ENCODE measurements at regions not wholly inside any gene's neighbourhood (a gene's known extent, or its start where the extent isn't known, plus 50 kb on each side); places are given as distances from the start of the nearest gene placed in this dataset.

GRCh38 chr11:130571947-130572584 lies 123.6 kb downstream of the ADAMTS15 start:
- no peaks in the 10 kb centered on the region for H3K36me3 Mint-ChIP-seq
- POLR2A ChIA-PET, result no interaction called here
- ATAC-seq (replicated peaks in 1 of 4) (no peak), DNase-seq (no peak)
- Histone ChIP-seq H3K36me3 (ENCODE audit: control insufficient read depth in 2 of 2, extremely low read depth in 1 of 2, insufficient read depth in 1 of 2, low read length in 1 of 2) (no peaks in the 10 kb centered on the region), H3K4me3 (ENCODE audit: control insufficient read depth in 1 of 2, extremely low read depth in 1 of 2, low read length in 1 of 2) (no peak overlapping the region), H3K27me3 (replicated peaks in 1 of 2; ENCODE audit: control insufficient read depth in 2 of 2, extremely low read depth in 1 of 2, insufficient read depth in 2 of 2, low read length in 1 of 2) (no peaks in the 10 kb centered on the region), H3K9me3 (no peaks in the 10 kb centered on the region), H3K27ac (ENCODE audit: low read length) (no peak overlapping the region), H3K4me1 (ENCODE audit: control insufficient read depth in 1 of 2, extremely low read depth in 1 of 2, insufficient read depth in 2 of 2, low read length in 2 of 2) (no peaks in the 10 kb centered on the region)
- 85% methylated on average over 8 of the region's 10 CpGs for WGBS (ENCODE audit: insufficient coverage)
- no peak overlapping the region for H3K27ac Mint-ChIP-seq
- no peaks in the 10 kb centered on the region for H3K4me1 Mint-ChIP-seq
- no peaks in the 10 kb centered on the region for H3K9me3 Mint-ChIP-seq
- CTCF ChIA-PET, result no interaction called here
- H3K4me3 Mint-ChIP-seq, result no peak overlapping the region
- H3K27me3 Mint-ChIP-seq, result peaks cover 0 to 15% of the 10 kb centered on the region in 2 donors

- no peak overlapping the region for H3K4me3 Mint-ChIP-seq
- ChIA-PET CTCF (no interaction called here), POLR2A (no interaction called here)
- ATAC-seq (replicated peaks in 1 of 4) (no peak), DNase-seq (no peak)
- H3K9me3 Mint-ChIP-seq, result no peaks in the 10 kb centered on the region
- no peaks in the 10 kb centered on the region for H3K27me3 ChIP-seq (replicated peaks in 1 of 2; ENCODE audit: control insufficient read depth in 2 of 2, extremely low read depth in 1 of 2, insufficient read depth in 2 of 2, low read length in 1 of 2)
- H3K9me3 ChIP-seq, result no peaks in the 10 kb centered on the region
- no peak overlapping the region for H3K27ac Mint-ChIP-seq
- H3K36me3 ChIP-seq (ENCODE audit: control insufficient read depth in 2 of 2, extremely low read depth in 1 of 2, insufficient read depth in 1 of 2, low read length in 1 of 2), result no peaks in the 10 kb centered on the region
- H3K4me1 Mint-ChIP-seq, result no peaks in the 10 kb centered on the region
- WGBS (ENCODE audit: insufficient coverage), result 100% methylated on average over 1 of the region's 2 CpGs
- H3K27ac ChIP-seq (ENCODE audit: low read length), result no peak overlapping the region
- H3K4me3 ChIP-seq (ENCODE audit: control insufficient read depth in 1 of 2, extremely low read depth in 1 of 2, low read length in 1 of 2), result no peak overlapping the region
- H3K4me1 ChIP-seq (ENCODE audit: control insufficient read depth in 1 of 2, extremely low read depth in 1 of 2, insufficient read depth in 2 of 2, low read length in 2 of 2), result no peaks in the 10 kb centered on the region
- H3K27me3 Mint-ChIP-seq, result peaks cover 0 to 8% of the 10 kb centered on the region in 2 donors
- no peaks in the 10 kb centered on the region for H3K36me3 Mint-ChIP-seq
These were observed 125.3 kb downstream of the ADAMTS15 start for GRCh38 chr11:130573767-130574166.

- no peaks in the 10 kb centered on the region for H3K36me3 ChIP-seq (ENCODE audit: control insufficient read depth in 2 of 2, extremely low read depth in 1 of 2, insufficient read depth in 1 of 2, low read length in 1 of 2)
- H3K36me3 Mint-ChIP-seq, result no peaks in the 10 kb centered on the region
- DNase-seq (no peak), ATAC-seq (replicated peaks in 1 of 4) (no peak)
- ChIA-PET POLR2A (no interaction called here), CTCF (no interaction called here)
- no peak overlapping the region for H3K27ac Mint-ChIP-seq
- no peak overlapping the region for H3K4me3 ChIP-seq (ENCODE audit: control insufficient read depth in 1 of 2, extremely low read depth in 1 of 2, low read length in 1 of 2)
- peaks cover 0 to 8% of the 10 kb centered on the region in 2 donors for H3K27me3 Mint-ChIP-seq
- no peaks in the 10 kb centered on the region for H3K4me1 ChIP-seq (ENCODE audit: control insufficient read depth in 1 of 2, extremely low read depth in 1 of 2, insufficient read depth in 2 of 2, low read length in 2 of 2)
- no peaks in the 10 kb centered on the region for H3K9me3 Mint-ChIP-seq
- no peaks in the 10 kb centered on the region for H3K4me1 Mint-ChIP-seq
- H3K4me3 Mint-ChIP-seq, result no peak overlapping the region
- no peak overlapping the region for H3K27ac ChIP-seq (ENCODE audit: low read length)
- no peaks in the 10 kb centered on the region for H3K27me3 ChIP-seq (replicated peaks in 1 of 2; ENCODE audit: control insufficient read depth in 2 of 2, extremely low read depth in 1 of 2, insufficient read depth in 2 of 2, low read length in 1 of 2)
- WGBS (ENCODE audit: insufficient coverage), result 56% methylated on average over 1 of the region's 2 CpGs
- H3K9me3 ChIP-seq, result no peaks in the 10 kb centered on the region
These were observed 126.3 kb downstream of the ADAMTS15 start for GRCh38 chr11:130574740-130575139.

GRCh38 chr11:130576146-130576545 lies 127.7 kb downstream of the ADAMTS15 start:
- H3K4me1 ChIP-seq (ENCODE audit: control insufficient read depth in 1 of 2, extremely low read depth in 1 of 2, insufficient read depth in 2 of 2, low read length in 2 of 2), result no peaks in the 10 kb centered on the region
- CTCF ChIA-PET, result no interaction called here
- H3K36me3 ChIP-seq (ENCODE audit: control insufficient read depth in 2 of 2, extremely low read depth in 1 of 2, insufficient read depth in 1 of 2, low read length in 1 of 2), result no peaks in the 10 kb centered on the region
- no peaks in the 10 kb centered on the region for H3K9me3 ChIP-seq
- WGBS (ENCODE audit: insufficient coverage), result 100% methylated on average over 2 of the region's 7 CpGs
- H3K27me3 Mint-ChIP-seq, result peaks cover 2 to 8% of the 10 kb centered on the region in 2 donors
- H3K4me3 ChIP-seq (ENCODE audit: control insufficient read depth in 1 of 2, extremely low read depth in 1 of 2, low read length in 1 of 2), result no peak overlapping the region
- H3K27ac Mint-ChIP-seq, result no peak overlapping the region
- no peaks in the 10 kb centered on the region for H3K36me3 Mint-ChIP-seq
- no peaks in the 10 kb centered on the region for H3K9me3 Mint-ChIP-seq
- POLR2A ChIA-PET, result no interaction called here
- no peaks in the 10 kb centered on the region for H3K4me1 Mint-ChIP-seq
- no peak overlapping the region for H3K27ac ChIP-seq (ENCODE audit: low read length)
- H3K4me3 Mint-ChIP-seq, result no peak overlapping the region
- ATAC-seq (replicated peaks in 1 of 4), result no peak
- H3K27me3 ChIP-seq (replicated peaks in 1 of 2; ENCODE audit: control insufficient read depth in 2 of 2, extremely low read depth in 1 of 2, insufficient read depth in 2 of 2, low read length in 1 of 2), result no peaks in the 10 kb centered on the region
- DNase-seq, result no peak

- ATAC-seq (replicated peaks in 1 of 4), result no peak
- no peak overlapping the region for H3K27ac ChIP-seq (ENCODE audit: low read length)
These were observed 130.4 kb downstream of the ADAMTS15 start for GRCh38 chr11:130578738-130579368.

GRCh38 chr11:130580372-130580771 lies 131.9 kb downstream of the ADAMTS15 start:
- no peak for DNase-seq
- Histone ChIP-seq H3K27me3 (replicated peaks in 1 of 2; ENCODE audit: control insufficient read depth in 2 of 2, extremely low read depth in 1 of 2, insufficient read depth in 2 of 2, low read length in 1 of 2) (peaks cover 0 to 2% of the 10 kb centered on the region in 2 experiments), H3K9me3 (no peaks in the 10 kb centered on the region), H3K4me1 (ENCODE audit: control insufficient read depth in 1 of 2, extremely low read depth in 1 of 2, insufficient read depth in 2 of 2, low read length in 2 of 2) (no peaks in the 10 kb centered on the region), H3K27ac (ENCODE audit: low read length) (no peak overlapping the region), H3K4me3 (ENCODE audit: control insufficient read depth in 1 of 2, extremely low read depth in 1 of 2, low read length in 1 of 2) (no peak overlapping the region), H3K36me3 (ENCODE audit: control insufficient read depth in 2 of 2, extremely low read depth in 1 of 2, insufficient read depth in 1 of 2, low read length in 1 of 2) (no peaks in the 10 kb centered on the region)
- Mint-ChIP-seq H3K4me1 (no peaks in the 10 kb centered on the region), H3K9me3 (no peaks in the 10 kb centered on the region), H3K27me3 (peaks cover 4 to 7% of the 10 kb centered on the region in 2 donors), H3K4me3 (no peak overlapping the region), H3K27ac (no peak overlapping the region), H3K36me3 (no peaks in the 10 kb centered on the region)
- 17% methylated on average over 2 of the region's 4 CpGs for WGBS (ENCODE audit: insufficient coverage)
- no peak for ATAC-seq (replicated peaks in 1 of 4)
- POLR2A ChIA-PET, result no interaction called here
- CTCF ChIA-PET, result no interaction called here

More at GRCh38 chr11:130578738-130579368, 130.4 kb downstream of the ADAMTS15 start:
- DNase-seq, result no peak
- Mint-ChIP-seq H3K4me3 (no peak overlapping the region), H3K36me3 (no peaks in the 10 kb centered on the region), H3K4me1 (no peaks in the 10 kb centered on the region), H3K27me3 (peaks cover 4 to 11% of the 10 kb centered on the region in 2 donors), H3K9me3 (no peaks in the 10 kb centered on the region), H3K27ac (no peak overlapping the region)
- Histone ChIP-seq H3K4me3 (ENCODE audit: control insufficient read depth in 1 of 2, extremely low read depth in 1 of 2, low read length in 1 of 2) (no peak overlapping the region), H3K36me3 (ENCODE audit: control insufficient read depth in 2 of 2, extremely low read depth in 1 of 2, insufficient read depth in 1 of 2, low read length in 1 of 2) (no peaks in the 10 kb centered on the region), H3K27me3 (replicated peaks in 1 of 2; ENCODE audit: control insufficient read depth in 2 of 2, extremely low read depth in 1 of 2, insufficient read depth in 2 of 2, low read length in 1 of 2) (no peaks in the 10 kb centered on the region), H3K4me1 (ENCODE audit: control insufficient read depth in 1 of 2, extremely low read depth in 1 of 2, insufficient read depth in 2 of 2, low read length in 2 of 2) (no peaks in the 10 kb centered on the region), H3K9me3 (no peaks in the 10 kb centered on the region)
- WGBS (ENCODE audit: insufficient coverage), result 65% methylated on average over 3 of the region's 8 CpGs
- ChIA-PET POLR2A (no interaction called here), CTCF (no interaction called here)
